ENCODE measurements at regions not wholly inside any gene's neighbourhood (a gene's known extent, or its start where the extent isn't known, plus 50 kb on each side); places are given as distances from the start of the nearest gene placed in this dataset.
"Not testable (repeated sequence)": the region's sequence is repeated elsewhere in the genome, so short reads cannot be mapped to it uniquely, and the experiment has no call there.

DNA sequence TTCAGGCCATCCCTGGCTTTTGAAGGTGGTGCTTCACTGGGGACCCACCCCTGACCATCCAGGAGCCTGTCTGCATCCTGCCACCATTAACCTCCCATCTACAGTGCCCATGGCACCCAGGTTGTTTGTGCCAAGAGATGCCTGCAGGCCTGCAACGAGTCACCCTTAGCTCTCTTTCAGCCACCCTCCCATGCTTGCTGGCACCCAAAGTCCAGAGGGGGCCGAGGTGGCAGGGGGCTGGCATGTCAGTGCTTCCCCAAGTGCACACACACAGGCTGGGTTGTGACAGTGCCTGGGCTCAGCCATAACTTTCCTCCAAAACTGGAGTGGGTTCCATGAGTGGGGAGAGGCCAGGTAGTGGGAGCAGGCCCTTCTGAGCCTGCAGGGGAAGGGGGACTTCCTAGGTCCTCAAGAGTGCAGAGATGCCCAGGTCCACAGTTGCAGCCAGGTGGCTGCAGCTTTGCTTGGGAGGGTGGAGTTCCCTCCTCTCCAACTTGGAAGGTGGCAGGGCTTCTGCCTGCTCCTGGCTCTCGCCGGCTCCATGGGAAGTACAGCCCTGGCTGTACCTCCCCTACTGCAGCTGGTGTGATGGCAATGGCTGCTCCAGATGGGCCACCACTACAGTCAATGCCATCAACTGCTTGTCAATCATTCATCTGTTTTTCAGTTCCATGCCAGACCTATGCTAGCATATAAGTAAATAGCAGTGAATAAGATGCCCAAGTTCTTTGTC lies 235.9 kb upstream of the GIMD1 start:
- DNase-seq (ENCODE audit: low spot score in 2 of 2) (no peak), FAIRE-seq (no peak)

GRCh38 chr4:106603471-106603870 lies 234.9 kb upstream of the GIMD1 start:
- DNase-seq (ENCODE audit: low spot score in 2 of 2) (no peak), FAIRE-seq (no peak)

- FAIRE-seq: no peak
- no peak for DNase-seq (ENCODE audit: low spot score in 2 of 2)
Measured at GRCh38 chr4:106602711-106603110, 234.1 kb upstream of the GIMD1 start.

DNA sequence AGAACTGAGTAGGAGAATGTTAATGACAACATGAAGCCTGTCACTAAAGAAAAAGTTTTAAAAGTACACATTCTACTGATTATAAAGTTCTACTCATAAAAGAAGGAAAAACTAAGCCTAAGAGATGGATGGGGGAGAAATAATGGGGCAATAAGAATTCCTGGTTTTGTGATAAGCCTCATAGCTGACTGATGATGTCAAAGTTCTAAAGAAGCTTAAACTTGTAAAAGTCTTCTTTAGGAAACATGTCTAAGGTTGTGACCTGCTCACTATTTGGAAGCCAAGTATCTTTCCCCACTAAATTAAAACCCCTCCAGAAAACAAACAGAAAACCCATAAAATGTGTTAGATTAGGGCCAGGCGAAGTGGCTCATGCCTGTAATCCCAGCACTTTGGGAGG lies 232.9 kb upstream of the GIMD1 start:
- no peak for FAIRE-seq

GRCh38 chr4:106595906-106596305 lies 227.3 kb upstream of the GIMD1 start:
- FAIRE-seq (no peak), DNase-seq (ENCODE audit: low spot score in 2 of 2) (no peak)

More for the DNA sequence above, 232.9 kb upstream of the GIMD1 start:
- no peak for DNase-seq (ENCODE audit: low spot score in 2 of 2)

- FAIRE-seq (no peak), DNase-seq (ENCODE audit: low spot score in 2 of 2) (no peak)
Measured at GRCh38 chr4:106594291-106594952, 225.8 kb upstream of the GIMD1 start.

DNA sequence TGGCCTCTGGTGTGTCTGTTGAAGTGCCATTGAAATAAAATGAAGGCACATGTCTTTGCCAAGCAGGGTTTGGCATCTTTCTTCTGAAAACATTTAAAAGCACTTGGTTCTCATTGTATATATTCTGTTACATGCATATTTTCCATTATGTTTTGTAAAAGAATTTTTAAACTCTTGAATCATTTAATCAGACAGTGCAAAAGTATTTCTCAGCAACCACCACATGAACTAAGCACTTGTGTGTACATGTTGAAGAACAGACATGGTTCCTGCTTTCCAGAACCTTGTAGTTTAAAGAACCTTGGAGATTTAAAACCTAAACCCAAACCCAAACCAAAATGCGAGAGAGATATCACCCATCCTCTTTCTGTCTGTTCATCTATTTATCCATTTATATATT lies 220.3 kb upstream of the GIMD1 start:
- DNase-seq (ENCODE audit: low spot score in 2 of 2): no peak
- no peak for FAIRE-seq

DNA sequence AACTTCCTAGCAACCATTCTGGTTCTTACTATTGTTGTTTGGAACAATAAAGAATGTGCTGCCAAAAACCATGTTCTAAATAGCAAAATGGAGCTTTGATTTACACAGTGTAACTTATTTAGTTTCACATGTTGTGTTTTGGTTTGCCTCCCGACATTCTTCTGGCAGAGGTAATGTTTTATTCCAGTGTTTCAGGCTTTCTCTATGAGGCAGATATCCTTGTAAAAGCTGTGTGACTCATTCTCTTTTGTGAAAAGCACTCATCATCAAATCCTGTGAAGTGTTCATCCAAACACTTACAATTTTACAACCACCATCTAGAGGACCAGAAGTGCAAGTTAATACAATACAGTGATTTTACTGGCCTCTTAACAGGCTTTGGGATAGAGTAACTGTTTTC lies 219.0 kb upstream of the GIMD1 start:
- FAIRE-seq: no peak
- no peak for DNase-seq (ENCODE audit: low spot score in 2 of 2)

GRCh38 chr4:106585915-106586349 lies 217.4 kb upstream of the GIMD1 start:
- no peak for DNase-seq (ENCODE audit: low spot score in 2 of 2)
- no peak for FAIRE-seq

- DNase-seq (ENCODE audit: low spot score in 2 of 2) (no peak), FAIRE-seq (no peak)
Measured at GRCh38 chr4:106584337-106584989, 215.9 kb upstream of the GIMD1 start.

- FAIRE-seq (no peak), DNase-seq (ENCODE audit: low spot score in 2 of 2) (no peak)
Measured at GRCh38 chr4:106583567-106583966, 215.0 kb upstream of the GIMD1 start.

- FAIRE-seq (no peak), DNase-seq (ENCODE audit: low spot score in 2 of 2) (no peak)
Measured at GRCh38 chr4:106583108-106583507, 214.5 kb upstream of the GIMD1 start.

DNA sequence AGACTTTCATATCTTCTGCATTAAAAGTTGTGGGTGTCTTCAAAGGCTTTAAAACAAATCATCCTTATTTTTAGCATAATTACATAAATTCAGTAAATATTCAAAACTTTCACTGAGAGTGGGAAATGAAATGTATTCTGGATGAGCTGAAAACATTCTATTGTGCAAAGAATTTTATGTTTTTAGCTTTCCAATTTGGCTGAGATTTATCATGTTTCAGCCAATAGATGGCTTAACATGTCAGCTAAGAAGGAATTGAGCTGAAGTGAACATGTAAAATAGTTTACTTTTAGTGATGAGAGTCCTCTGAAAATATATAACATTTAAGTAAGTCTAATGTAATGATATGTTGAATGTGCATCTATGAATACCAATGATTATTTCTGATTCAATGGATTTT lies 213.5 kb upstream of the GIMD1 start:
- FAIRE-seq: no peak
- no peak for DNase-seq (ENCODE audit: low spot score in 2 of 2)

DNA sequence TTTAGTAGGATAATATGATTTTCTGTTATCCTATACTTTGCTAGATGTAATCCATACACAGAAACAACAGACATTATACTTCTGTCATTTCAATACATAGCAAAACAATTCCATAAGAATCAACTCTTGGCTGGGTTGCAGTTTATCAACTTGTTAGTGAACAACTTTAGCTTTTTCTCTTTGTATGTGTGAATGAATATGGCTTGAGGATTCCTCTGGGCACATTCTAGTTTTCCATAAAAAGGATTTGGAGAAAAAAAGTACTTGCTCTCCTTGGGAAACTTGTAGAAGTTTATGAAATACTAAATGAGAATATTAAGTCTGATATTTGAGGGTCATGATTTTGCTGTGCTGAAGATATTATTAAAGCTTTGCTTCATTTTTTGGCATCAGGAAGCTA lies 210.7 kb upstream of the GIMD1 start:
- FAIRE-seq (no peak), DNase-seq (ENCODE audit: low spot score in 2 of 2) (no peak)

DNA sequence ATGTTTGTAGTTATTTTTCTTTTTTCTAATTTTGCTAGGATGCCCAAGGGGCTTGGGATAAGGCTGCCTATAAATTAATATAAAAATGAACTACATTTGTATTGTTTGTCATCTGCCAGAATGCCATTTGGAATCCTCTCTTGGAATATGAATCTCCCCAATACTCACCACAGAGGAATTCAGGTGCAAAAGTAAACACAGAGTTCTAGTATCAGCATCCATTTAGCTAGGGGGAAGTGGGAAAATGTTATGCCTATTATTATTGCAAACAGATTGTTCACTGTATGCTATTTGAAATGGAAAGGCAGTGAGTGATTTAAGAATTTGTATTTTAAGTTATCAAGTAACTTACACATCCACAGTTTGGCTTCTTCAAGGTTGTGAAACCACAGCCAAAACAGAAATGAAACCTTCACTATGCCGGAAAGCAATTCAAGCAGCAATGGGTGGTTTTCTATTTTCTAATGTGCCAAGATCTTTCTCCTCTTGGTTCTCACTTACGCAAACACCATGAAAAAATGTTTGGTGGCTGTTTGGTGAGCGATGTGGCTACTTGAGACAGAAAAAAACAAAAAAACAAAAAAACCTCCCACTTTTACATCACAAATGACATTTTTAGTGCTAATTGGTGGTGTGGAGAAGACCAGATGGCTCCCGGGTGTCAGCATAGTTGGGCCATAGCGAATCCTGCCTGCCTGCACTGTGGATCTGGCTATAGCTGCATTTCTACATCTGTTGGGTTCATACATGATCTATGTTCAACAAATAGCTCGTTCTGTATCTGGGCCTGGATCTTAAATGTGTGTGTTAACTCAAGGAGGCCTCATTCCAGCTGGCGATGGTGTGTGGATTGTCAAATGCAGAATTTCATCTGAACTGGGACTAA lies 200.8 kb upstream of the GIMD1 start:
- FAIRE-seq (no peak), DNase-seq (ENCODE audit: low spot score in 2 of 2) (no peak)

DNA sequence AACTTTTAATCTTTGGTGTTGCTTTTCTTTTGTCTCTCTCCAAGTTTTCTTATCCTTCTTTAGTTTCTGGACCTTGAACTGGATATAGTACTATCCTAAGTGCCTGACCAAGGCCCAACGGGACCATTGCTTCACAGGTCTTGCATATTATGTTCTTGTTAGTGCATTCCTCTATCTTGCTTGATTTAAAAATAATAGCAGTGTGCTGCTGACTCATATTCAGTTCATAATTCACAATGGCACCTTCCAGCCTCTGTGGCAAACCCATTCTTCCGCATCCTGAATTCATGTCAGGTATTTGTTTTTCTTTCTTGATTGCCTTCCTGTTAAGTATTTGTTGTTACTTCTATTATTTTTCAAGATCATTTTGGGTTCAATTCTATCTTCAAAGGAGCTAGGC lies 197.1 kb upstream of the GIMD1 start:
- no peak for FAIRE-seq
- DNase-seq (ENCODE audit: low spot score in 2 of 2): no peak

GRCh38 chr4:106563637-106564036 lies 195.1 kb upstream of the GIMD1 start:
- not testable (repeated sequence) for DNase-seq (ENCODE audit: low spot score in 2 of 2); FAIRE-seq

DNA sequence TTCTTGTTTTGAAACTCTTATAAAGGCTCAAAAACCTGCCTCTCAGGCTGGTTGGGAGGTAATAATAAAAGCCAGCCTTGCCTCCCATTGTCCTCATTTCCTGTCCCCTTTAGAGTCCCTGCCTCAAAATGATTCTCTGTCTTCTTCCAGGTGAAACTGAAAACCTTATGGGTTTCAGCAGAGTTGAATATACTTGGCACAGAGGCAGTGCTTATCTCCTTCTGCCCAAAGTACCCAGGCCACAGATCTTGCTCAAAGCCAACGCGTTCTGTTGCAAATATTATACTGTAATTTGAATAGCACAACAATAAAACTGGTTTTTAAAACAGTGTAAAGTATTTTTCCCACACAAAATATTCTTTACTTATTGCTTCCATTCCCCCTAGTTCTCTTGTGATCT lies 183.1 kb upstream of the GIMD1 start:
- no peak for FAIRE-seq
- DNase-seq (ENCODE audit: low spot score in 2 of 2): no peak

GRCh38 chr4:106548446-106549044 lies 180.0 kb upstream of the GIMD1 start:
- FAIRE-seq (no peak), DNase-seq (ENCODE audit: low spot score in 2 of 2) (no peak)

DNA sequence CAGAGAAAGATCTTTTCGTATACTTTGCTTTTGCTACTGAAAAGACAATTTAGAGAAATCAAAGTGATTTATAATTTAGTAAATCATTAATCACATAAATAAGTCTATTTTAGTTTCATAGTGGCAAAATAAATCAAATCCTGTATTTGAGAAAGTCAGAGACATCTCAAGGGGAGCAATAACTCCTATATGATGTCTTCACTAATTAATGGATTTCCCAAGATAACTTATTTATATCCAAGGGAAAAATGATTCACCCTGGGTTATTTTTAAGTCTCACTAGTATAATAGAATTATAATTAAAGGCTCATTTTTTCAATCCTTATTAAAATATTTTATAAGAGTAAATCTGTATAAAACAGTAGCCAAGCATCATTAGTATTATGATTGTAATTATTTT lies 177.8 kb upstream of the GIMD1 start:
- FAIRE-seq (peak; percentile 49), DNase-seq (ENCODE audit: low spot score in 2 of 2) (no peak)

Measured in frontal cortex (tissue), 3 donors.